Activated CD4-positive, alpha-beta T cell treated with anti-CD3 and anti-CD28 coated beads, Interleukin-2, amount 50 U/mL, for 16 hours (primary cell): ENCODE measurements at regions not wholly inside any gene's neighbourhood (a gene's known extent, or its start where the extent isn't known, plus 50 kb on each side); places are given as distances from the start of the nearest gene placed in this dataset.

ENCODE experiments used
- DNase-seq: peaks from one replicate; pipeline ENCODE4 v3.0.0-alpha.2; 2020

GRCh38 chr11:121844016-121844415 lies 272.0 kb downstream of the BLID start:
- DNase-seq: no peak

DNA sequence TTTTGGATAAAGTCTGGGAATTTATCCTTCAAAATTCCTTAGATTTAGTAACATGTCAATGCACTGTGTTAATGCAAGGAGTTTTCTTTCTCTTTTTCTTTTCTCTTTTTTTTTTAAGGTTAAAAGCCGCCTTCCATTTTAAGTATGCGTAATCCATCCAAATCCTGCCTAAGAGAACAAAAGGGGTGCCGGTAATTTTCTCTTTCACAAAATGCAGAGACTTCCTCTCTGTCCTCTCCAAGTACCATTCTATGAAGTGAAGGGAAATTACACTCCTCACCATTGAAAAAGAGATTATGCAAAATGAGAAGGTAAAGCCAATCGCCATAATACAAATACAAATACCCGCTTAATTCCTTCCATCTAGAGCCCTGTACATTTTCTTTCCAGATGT lies 273.8 kb downstream of the BLID start:
- DNase-seq: no peak

DNA sequence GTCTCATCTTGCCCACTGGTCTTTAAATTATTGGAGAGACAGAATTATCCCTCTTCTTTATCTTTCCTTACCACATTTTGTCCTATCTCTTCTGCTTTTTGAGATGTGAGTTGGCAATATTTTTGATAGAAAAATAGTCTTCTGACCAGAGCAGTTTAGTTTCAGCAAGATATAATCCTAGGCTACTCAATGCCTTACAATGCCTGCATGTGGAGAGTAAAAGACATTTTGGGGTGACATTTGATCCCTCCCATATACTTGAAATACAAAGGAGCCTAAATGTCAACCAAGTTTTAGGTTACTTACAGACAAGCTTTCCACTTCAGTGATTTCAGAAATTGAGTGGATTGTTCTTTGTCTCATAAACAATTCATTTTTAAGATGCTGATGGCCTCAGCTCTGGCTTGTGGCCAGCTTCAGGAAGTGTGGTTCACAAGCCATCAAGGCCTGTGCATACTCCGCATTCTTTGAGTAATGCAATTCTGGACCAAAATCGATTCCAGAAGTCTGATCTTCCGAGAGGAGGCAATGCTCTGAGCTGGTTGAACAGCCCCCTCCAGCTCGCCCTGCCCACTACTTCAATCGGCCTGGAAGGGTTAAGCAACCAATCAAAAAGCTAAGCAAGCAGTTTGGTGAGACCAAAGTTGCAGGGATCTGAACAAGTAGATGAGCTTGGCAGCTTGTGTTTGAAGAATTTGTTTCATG lies 274.4 kb downstream of the BLID start:
- no peak for DNase-seq

DNA sequence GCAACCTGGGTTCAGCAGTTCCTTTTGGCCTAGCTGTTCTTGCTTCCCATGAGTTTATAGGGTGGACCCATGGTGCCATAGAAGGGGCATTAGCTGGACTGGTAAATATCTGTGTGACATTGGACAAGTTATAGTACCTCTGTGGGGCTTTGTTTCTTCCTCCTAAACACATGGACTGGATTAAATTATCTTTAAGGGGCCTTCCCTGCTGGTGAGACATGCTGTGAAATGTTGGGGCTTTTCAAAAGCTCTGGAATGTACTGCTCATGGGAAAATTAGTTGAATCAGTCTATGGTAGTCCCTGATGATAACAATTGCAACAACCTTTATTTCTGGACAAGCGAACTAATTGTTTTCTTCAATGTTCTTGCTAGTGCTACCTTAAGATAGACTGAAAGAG lies 276.2 kb downstream of the BLID start:
- DNase-seq: no peak

- DNase-seq: no peak
Measured at GRCh38 chr11:121838571-121838970, 277.4 kb downstream of the BLID start.

DNA sequence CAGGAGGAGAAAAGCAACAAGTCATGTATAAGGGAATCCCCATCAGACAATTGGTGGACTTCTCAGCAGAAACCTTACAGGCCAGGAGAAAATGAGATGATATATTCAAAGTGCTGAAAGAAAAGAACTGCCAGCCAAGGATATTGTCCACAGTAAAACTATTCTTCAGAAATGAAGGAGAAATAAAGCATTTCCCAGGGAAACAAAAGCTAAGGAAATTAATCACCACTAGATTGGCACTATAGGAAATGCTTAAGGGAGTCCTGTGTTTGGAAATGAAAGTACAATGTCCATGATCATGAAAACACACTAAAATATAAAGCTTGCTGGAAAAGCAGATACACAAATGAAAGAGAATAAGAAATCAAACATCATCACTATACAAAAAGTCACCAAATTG lies 282.0 kb downstream of the BLID start:
- no peak for DNase-seq

GRCh38 chr11:121829159-121829643 lies 286.8 kb downstream of the BLID start:
- DNase-seq: peak; percentile 1

DNA sequence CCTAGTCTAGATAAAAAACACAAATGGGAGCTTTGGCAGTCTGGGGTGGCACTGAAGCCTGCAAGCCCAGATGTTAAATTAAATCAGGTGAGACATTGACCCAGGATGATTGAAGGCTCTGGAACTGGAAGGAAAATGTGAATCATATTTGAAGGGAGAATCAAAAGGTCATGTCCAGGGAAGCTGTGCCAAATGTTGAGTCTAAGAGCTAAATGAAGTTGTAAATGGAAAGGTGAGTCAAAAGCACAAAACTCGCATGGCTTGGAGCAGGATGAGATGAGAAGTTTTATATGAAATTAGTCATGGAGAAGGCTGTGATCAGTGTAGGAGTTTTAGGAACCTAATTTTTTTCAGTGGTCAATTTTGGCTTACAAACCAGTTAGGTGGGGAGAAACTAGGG lies 301.1 kb downstream of the BLID start:
- DNase-seq: no peak

GRCh38 chr11:121814296-121814695 lies 301.7 kb downstream of the BLID start:
- no peak for DNase-seq

GRCh38 chr11:121810291-121810690 lies 305.7 kb downstream of the BLID start:
- no peak for DNase-seq

DNA sequence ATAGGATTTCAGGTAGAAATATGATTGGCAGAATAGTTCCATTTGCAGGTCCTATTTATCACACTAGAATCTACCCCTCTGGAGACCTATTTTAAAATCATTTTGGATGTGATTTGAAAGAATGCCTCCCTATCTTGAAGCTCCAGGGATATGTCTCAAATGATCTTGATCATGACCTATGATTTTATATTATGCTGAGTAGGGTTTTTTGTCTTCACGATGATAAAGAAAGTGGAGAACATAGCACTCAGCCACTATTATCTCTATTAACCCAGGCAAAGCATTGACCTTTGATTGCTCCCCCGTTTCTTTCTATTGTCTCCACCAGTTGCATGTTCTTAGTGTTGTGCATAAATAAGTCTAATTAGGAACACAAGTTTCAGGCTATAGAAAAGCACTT lies 307.9 kb downstream of the BLID start:
- DNase-seq: no peak

GRCh38 chr11:121807051-121807450 lies 309.0 kb downstream of the BLID start:
- DNase-seq: no peak

DNA sequence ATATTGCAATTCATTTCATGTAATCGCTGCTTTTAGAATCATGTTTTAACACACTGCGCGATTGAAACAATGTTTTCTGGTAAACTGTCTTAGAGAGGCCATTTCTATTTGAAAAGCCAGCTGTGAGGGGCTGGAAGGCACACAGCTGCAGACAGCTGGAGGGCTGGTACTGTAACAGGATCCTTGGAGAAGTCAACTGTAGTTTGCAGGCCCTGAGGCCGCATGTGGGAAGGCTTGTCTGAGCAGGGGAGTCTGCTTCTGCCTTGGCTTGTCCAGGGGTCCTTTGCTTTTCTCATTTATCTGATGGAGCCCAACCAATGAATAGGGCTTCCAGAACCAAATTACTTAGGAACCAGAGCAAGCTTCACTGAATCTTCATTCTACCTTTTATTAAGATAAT lies 313.5 kb downstream of the BLID start:
- DNase-seq: no peak

DNA sequence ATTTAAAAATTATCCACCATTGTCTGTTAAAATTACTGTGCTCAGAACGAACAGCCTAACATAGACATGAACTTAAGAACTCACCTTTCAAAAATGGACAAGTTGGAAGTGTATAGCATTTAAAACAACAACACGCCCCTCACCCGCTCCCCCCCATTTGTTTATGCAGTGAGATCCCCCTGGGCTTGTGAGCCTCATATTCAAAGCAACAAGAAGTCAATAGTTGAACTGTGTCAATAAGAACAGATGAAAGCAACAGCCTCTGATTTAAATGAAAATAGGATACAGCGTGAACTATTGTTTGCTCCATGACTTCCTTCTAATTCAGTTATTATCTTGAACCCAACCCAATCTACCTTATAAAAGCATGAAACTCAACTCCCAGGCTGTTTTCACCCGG lies 314.2 kb downstream of the BLID start:
- no peak for DNase-seq

DNA sequence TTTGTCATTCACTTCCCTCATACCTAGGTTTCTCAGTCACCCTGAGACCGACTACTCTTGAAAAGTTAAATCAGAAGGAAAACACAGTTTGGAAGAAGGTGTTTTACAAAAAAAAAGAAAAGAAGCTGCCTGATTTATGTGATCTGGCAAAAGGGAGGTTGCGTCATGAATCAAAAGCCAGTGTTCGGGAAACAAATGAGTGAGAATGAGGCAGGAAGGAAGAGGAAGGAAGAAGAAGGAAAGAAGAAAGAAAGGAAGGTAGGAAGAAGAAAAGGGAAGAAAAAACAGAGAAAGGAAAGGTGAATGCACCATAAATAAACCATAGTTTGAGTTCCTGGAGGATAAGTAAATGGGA lies 314.6 kb downstream of the BLID start:
- DNase-seq: no peak

- no peak for DNase-seq
Measured at GRCh38 chr11:121800731-121801393, 315.2 kb downstream of the BLID start.

GRCh38 chr11:121800240-121800639 lies 315.8 kb downstream of the BLID start:
- DNase-seq: no peak

GRCh38 chr11:121797496-121797895 lies 318.5 kb downstream of the BLID start:
- no peak for DNase-seq

DNA sequence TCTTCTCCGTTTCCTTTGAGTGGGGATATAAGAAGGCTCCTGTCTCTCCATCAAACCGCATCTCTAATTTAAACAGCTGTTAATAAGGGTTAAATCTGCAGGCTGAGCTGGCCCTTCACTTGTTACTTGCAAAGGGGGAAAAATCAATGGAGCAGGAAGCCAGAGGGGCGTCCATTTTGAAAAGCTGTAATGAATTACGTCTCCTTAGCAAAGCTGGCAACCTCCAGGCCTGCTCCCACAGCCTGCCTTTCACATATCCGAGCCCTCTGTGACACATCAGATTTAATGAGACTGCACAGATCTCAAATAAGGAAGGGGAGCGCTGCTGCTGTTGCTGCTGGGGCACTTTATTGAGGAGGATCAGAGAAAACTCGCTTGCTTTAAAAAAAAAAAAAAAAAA lies 320.8 kb downstream of the BLID start:
- DNase-seq: no peak

GRCh38 chr11:121794671-121795141 lies 321.3 kb downstream of the BLID start:
- DNase-seq: no peak

DNA sequence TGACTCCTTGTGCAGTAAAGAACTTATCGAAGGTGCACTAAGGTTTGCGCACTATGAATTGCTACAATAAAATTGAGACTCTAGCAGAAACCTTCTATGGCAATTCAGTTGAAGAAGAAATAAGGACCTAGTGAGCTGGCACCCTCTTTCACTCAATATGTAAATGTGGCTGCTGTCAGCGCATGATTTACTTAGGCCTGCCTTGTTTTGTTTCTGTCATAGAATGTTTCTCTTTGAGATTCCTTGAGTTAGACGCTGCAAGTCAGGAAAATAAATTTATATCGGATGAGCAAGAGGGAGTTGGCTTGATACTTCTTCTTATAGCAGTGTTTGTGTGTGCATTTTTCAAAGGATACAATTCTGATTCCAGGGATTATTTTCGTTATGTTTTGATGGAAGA lies 322.1 kb downstream of the BLID start:
- DNase-seq: no peak

DNA sequence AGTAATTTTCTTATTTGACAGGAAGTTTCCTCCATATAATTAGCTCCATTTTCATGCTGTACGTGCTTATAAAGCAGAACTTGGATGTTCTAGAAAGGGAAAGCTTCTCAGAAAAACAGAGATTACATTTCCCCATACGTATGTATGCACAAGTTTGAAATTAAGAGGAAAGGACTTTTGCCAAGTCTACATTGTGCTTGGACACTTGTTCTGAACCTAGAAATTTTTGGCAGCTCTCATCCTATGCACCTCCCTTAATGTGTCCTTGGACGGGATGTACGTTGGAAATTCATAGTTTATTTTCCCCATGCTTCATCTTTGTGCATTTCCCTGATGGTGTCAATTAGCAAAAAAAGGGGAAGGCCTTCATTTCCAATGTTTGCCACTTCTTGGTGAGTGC lies 322.7 kb downstream of the BLID start:
- DNase-seq: no peak

DNA sequence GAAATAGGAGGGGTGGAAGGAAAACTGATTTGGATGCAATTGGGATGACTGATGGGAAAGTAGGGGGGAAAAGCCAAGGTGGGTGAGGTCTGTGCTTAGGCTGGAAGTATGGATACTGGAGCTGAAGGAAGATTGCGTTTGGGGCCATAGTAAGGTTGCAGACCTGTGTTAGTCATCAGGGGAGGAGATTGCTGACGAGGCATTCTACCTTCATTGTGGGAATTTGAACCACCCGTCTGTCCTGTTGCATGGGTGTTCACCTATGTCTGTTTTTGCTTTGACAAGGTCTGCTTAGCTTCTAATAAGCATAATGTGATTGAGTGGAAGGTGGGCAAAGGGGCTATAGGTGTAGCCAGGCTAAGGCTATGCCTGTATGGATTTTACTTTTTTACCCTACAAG lies 323.8 kb downstream of the BLID start:
- DNase-seq: no peak

DNA sequence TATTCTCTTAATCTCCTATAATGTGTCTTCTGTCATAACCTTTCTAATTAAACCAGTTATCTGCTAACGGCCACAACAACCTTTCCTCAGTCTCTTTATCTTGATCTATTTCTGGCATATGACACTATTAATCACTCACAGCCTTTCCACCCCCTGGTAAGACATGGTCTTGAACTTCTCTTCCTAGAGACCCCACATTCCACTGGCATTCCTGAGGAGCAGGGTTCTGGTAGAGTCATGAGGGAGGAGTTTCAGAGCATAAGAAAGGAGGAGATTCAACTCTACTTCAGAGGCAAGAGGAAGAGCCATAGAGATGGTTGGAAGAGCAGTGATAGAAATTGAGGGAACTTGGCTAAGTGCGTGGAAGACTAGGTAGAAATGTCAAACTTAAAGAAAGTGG lies 325.6 kb downstream of the BLID start:
- no peak for DNase-seq

- DNase-seq: no peak
Measured at GRCh38 chr11:121780971-121781370, 328.2 kb upstream of the SORL1-AS1 start.
